Activated CD4-positive, CD25-positive, alpha-beta regulatory T cell (primary cell): ENCODE measurements at regions not wholly inside any gene's neighbourhood (a gene's known extent, or its start where the extent isn't known, plus 50 kb on each side); places are given as distances from the start of the nearest gene placed in this dataset.
"Not testable (repeated sequence)": the region's sequence is repeated elsewhere in the genome, so short reads cannot be mapped to it uniquely, and the experiment has no call there.

Experiments
- DNase-seq, 4 experiments: peaks; one replicate each; lab custom pipeline; 2025; lab: John Stamatoyannopoulos, UW

- no peak for DNase-seq
Observed at GRCh38 chr12:107144441-107144840, 51.1 kb upstream of the CRY1 start.

- DNase-seq, result no peak
Observed at GRCh38 chr12:107144990-107145389, 51.6 kb upstream of the CRY1 start.

- DNase-seq, result no peak
Observed at GRCh38 chr12:107145397-107145796, 52.0 kb upstream of the CRY1 start.

GRCh38 chr12:107148107-107148506, 54.8 kb upstream of the CRY1 start:
- DNase-seq, result no peak

DNA sequence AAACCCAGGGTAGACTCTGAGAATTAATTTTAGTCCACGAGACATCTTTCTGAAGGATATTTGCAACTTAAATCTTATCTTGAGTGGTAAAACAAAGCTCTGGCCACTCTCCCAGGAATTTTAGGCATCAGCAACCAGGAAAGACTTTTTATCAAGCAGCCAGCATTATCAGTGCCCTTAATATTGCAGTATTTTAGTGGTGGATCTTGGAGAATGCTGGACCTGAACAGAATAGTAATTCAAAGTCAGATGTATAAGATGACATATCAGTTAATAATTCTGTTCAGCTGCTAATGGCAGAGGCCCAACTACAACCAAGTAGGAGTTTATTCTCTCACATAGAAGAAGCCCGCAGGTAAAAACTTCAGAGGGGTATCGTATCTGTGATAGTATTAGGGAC, 59.0 kb upstream of the CRY1 start:
- no peak for DNase-seq

DNA sequence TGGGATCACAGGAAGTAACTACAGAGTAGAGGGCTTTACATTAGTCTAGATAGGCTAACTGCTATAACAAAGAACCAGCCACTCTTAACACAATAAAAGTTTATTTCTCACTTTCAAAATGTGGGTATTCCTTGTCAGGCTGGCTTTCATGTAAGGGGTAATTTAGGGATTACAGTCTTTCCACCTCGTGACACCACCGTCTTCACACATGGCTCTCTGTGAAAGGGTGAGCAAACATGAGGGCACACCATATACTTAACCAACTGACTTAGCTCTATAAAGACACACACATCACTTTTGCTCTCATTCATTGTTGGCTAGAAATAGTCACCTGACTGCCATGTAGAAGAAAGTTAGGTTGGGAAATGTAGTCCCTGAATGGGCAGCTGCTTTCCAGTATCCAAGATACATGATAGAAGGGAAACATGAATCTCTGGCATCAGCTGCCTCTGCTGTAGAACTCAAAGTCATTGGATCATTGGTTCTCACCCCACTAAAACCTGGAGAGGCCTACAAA, 66.1 kb upstream of the CRY1 start:
- no peak for DNase-seq

- DNase-seq, result no peak
Observed at GRCh38 chr12:107163413-107163812, 70.1 kb upstream of the CRY1 start.

DNA sequence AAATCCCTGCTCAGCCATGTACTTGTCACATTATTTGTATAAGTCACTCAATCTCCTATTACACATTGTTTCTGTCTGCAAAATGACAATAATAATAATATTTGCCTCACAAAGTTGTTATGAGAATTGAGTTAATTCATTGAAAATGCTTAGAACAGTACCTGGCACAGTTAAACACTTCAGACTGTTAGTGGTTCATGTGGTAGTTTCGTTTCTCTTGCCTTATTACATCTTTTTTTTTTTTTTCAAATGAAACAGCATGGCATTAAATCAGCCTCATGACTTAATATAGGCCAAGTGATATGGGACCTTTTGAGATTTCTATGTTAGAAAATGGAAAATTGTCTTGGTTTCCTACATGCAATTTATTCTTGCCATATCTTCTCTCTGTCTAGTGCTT, 71.0 kb upstream of the CRY1 start:
- no peak for DNase-seq

- no peak for DNase-seq
Observed at GRCh38 chr12:107165581-107165980, 72.2 kb upstream of the CRY1 start.

DNA sequence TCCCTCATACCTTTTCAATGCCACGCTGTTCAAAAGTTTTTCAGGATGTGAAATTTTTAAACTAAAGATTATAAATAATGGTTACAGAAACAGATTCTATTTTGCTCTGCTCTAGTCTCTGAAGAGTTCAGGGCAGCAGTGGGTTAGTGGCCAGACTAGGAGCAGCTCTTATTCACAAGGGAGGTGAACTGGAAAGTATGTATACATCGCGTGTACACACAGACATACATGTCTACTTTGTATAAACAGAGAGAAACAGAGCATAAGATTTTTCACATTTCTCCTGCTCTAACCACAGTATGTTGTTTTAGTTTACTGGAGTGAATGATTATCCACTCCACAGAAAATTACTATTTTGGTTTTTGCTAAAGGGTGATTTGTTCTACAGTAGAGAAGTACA, 74.4 kb upstream of the CRY1 start:
- DNase-seq, result no peak

DNA sequence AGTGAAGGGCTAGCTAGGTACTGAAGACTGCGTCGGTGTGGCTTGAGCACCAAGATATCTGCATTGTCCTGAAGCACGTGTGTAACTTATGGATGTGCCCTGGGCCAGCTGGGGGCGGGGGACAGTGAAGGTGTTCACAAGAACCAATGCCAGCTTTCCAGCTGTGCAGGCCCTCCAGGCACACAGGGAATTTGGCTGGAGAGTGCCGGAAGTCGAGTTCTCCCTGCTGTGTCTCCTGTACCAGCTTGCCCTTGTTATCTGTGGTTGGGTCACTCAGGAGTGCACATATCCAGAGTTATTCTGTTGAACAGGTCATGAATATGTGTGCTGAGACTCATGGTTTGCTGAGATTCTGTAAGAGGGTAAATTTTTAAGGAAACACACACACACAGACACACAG, 75.9 kb upstream of the CRY1 start:
- DNase-seq, result no peak

- no peak for DNase-seq
Observed at GRCh38 chr12:107178776-107179175, 85.4 kb upstream of the CRY1 start.

- no peak for DNase-seq
Observed at GRCh38 chr12:107179871-107180270, 86.5 kb upstream of the CRY1 start.

DNA sequence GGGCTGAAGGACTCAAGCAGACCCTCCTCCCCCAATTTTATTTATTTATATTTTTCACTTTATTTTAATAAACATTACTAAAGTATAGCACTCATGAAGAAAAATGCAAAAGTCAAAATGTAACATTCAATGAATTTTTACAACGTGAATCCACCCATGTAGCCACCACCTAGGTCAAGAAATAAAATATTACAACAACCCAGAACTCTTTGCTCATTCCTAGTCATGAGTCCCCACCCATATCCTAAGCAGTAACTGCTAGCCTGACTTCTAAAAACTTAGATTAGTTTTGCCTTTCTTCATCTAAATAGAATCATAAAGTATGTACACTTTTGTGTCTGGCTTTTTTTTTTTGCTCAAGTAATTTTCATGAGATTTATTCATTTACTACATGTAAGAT, 86.9 kb upstream of the CRY1 start:
- no peak for DNase-seq

DNA sequence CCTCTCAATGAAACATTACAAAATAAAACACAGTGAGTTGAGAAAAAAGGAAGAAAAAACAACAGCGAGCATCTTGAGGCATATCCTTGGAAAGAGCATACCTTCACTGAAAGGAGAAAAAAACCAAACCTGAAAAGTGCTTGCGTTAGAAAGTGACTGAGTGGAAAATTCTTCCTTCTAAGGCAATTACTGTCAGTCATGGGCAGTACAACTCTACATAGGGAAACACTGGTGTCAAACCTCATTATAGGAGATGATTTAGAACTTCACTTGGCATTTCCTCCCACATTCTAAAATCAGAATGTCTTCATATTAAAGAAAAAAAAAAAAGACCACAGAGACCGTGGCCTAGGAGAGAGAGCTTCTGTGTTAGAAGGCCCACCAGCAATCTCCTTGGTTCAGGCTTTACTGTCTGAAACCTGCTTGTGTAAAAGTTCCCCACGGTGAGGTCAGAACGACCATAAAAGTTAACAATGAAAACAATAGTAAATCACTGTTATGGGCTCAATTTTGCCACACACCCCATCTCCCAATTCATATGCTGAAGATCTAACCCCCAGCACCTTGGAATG, 91.1 kb upstream of the CRY1 start:
- DNase-seq, result no peak

DNA sequence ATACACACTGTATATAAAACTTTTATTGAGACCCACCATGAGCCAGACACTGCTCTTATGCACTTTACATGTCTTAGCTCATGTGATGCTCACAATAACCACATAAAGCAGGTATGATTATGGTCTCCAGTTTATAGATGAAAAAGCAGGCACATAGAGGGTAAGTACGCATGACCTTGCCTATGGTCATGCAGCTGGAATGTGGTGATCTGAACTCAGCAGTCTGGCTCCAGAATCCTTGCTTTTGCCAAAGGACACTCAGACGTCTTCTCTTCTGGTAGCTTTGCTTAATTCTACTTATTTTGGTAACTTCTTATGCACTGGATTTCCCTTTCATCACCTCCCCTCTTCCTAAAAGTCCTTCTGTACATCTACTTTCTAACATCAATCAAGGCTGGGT, 103.3 kb upstream of the CRY1 start:
- DNase-seq, result no peak

DNA sequence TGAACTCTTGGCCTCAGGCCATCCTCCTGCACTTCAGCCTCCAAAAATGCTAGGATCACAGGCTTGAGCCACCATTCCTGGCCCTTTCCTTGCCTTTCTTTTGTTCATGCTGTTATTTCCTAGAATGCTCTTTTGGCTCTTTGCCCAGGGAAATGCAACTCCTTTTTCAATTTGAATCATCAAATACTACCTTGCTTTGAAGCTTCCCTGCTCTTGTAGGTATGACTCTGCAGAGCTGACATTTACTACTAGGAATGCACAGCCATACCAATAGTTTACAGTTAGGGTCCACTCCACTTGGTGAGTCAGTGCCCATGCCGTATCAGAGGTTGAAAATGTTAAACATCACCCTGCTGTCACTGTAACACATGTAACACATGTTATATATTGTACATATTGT, 107.0 kb upstream of the CRY1 start:
- DNase-seq, result no peak

- no peak for DNase-seq
Observed at GRCh38 chr12:107207931-107208525, 114.7 kb upstream of the CRY1 start.

- not testable (repeated sequence) for DNase-seq
Observed at GRCh38 chr12:107209700-107210099, 116.4 kb upstream of the CRY1 start.

DNA sequence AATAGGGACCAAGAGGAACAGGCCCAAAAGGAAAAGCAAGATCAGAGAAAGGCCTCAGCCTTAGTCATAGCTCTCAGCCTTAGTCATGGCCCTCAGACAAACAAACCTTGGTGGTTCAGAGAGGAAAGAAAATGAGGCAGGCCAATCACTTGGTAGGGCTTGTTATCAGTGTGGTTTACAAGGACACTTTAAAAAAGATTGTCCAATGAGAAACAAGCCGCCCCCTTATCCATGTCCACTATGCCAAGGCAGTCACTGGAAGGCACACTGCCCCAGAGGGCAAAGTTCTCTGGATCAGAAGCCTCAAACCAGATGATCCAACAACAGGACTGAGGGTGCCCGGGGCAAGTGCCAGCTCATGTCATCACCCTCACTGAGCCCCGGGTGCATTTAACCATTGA, 121.0 kb upstream of the CRY1 start:
- DNase-seq, result not testable (repeated sequence)

DNA sequence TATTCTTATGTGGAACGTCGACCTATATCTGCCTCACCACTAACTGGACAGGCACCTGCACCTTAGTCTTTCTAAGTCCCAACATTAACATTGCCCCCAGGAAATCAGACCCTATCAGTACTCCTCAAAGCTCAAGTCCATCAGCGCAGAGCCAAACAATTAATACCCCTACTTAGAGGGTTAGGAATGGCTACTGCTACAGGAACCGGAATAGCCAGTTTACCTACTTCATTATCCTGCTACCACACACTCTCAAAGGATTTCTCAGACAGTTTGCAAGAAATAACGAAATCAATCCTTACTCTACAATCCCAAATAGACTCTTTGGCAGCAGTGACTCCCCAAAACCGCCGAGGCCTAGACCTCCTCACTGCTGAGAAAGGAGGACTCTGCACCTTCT, 123.1 kb upstream of the CRY1 start:
- not testable (repeated sequence) for DNase-seq

GRCh38 chr12:107219301-107219700, 126.0 kb upstream of the CRY1 start:
- no peak for DNase-seq

DNA sequence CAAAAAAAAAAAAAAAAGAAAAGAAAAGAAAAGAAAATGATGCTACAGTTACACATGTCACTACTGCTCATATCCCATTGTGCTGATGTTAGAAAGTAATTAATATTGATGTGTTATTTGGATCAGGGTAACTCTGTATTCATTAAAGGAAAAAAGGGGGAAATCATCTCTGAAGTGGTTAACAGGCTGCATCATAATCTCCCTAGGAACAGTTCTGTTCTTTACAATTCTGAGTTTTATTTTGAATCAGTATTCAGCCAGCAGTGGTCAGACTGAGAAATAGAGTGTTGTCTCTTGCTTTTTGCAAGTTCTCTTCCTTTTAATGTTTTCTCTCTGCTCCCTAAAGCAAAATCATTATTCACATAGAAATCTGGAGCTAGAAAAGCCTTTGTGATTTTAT, 128.6 kb upstream of the CRY1 start:
- DNase-seq, result no peak

GRCh38 chr12:107223821-107224220, 130.5 kb upstream of the CRY1 start:
- no peak for DNase-seq
